ENCODE measurements at regions not wholly inside any gene's neighbourhood (a gene's known extent, or its start where the extent isn't known, plus 50 kb on each side); places are given as distances from the start of the nearest gene placed in this dataset.

- no peak for TF ChIP-seq CTCF (IDR thresholded peaks at IDR 0.05)
- no peak for TF ChIP-seq POLR2A (IDR thresholded peaks at IDR 0.05)
Measured at GRCh38 chr1:94301186-94301585, 63.8 kb upstream of the ARHGAP29 start.
